Central memory CD4-positive, alpha-beta T cell (primary cell): ENCODE measurements at regions not wholly inside any gene's neighbourhood (a gene's known extent, or its start where the extent isn't known, plus 50 kb on each side); places are given as distances from the start of the nearest gene placed in this dataset.
"Not testable (repeated sequence)": the region's sequence is repeated elsewhere in the genome, so short reads cannot be mapped to it uniquely, and the experiment has no call there.

Source experiments
- DNase-seq: peaks from one replicate; pipeline ENCODE4 v3.0.0; 2022

DNA sequence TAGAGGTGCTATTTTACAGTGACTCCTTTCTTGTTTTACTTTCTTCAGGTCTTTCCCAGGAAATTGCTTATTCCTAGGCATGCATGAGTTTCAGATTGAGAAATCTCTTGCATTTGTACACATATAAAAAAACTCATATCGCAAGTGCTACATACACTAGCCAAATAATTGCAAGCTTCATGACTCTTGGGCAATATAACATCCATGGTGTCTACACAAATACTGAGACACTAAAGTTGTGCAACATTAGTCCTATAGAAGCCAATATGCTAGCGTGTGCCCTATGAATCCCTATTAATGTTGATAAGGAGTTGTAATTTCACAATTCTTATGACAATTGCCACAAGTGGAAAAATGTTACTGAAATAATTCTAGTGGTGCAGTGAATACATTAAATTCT lies 591.0 kb downstream of the ADGRL2 start:
- no peak for DNase-seq

DNA sequence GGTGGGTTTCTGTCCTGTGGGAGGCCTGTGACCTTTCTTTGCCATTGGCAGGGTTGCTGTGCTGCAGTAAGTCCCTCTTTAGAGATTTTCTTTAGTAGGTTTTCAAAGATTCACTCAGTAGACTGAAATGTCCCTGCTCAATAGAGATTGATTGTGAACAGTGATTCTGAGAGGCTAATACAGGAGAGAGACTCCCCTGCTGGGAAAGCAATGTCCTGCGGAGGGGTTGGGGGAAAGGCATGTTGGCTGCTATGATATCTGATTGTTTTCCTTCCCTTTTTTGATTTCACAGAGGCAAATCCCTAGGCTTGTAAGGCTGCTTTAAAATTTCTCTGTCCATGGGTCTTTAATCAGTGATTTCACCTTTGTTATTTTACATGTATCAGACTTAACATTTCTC lies 589.9 kb downstream of the ADGRL2 start:
- DNase-seq = no peak

DNA sequence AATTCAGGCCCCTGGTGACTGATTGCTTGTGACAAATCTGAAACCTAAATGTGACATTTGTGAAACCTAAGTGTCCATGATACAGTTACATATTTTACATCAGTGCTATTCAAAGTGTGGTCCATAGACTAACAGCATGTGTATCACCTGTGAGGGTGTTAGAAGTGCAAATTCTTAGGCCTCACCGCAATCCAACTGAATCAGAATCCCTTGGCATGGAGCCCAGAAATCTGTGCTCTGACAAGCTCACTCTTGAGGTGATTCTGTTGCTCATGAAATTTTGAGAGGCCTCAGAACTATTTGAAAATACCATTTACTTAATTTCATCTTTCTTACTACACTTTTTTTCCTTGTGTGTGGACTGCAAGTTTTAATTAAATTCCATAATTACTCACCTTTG lies 587.9 kb downstream of the ADGRL2 start:
- DNase-seq = no peak

DNA sequence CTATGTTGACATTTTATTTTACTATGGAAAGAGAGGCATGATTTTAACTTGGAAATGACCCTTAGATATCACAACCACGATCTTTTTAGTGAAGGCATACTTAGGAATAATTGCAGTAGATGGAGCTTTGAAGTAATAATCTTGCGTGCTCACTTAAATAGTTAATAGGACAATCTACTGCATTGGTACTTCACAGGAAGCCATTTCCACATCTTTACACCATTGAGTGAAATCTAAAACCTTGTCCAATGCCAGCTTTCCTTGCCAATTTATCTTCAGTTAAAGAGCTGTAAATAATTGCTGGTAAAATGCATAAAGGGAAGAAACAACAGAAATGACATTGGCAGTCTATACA lies 586.3 kb downstream of the ADGRL2 start:
- DNase-seq = no peak

- no peak for DNase-seq
Observed at GRCh38 chr1:82386365-82387011, 585.8 kb downstream of the ADGRL2 start.

GRCh38 chr1:82384776-82385175 lies 584.0 kb downstream of the ADGRL2 start:
- DNase-seq = no peak

- no peak for DNase-seq
Observed at GRCh38 chr1:82377201-82377884, 576.6 kb downstream of the ADGRL2 start.

DNA sequence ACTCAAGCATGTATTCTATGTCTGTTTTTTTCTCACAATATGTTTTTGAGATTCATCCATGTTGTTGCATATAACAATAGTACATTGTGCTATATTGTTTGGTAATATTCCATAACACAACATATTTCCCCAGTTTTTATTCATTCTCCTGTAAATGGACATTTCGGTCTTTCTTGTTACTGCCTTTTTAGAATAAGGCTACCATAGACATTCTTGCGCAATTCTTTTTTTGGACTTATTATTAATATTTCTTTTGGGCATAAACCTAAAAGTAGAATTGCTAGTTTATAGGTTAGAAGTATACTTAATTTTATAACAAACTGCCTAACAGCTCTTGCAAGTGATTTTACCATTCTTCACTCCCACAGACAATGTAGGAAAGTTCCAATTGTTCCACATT lies 573.0 kb downstream of the ADGRL2 start:
- no peak for DNase-seq

DNA sequence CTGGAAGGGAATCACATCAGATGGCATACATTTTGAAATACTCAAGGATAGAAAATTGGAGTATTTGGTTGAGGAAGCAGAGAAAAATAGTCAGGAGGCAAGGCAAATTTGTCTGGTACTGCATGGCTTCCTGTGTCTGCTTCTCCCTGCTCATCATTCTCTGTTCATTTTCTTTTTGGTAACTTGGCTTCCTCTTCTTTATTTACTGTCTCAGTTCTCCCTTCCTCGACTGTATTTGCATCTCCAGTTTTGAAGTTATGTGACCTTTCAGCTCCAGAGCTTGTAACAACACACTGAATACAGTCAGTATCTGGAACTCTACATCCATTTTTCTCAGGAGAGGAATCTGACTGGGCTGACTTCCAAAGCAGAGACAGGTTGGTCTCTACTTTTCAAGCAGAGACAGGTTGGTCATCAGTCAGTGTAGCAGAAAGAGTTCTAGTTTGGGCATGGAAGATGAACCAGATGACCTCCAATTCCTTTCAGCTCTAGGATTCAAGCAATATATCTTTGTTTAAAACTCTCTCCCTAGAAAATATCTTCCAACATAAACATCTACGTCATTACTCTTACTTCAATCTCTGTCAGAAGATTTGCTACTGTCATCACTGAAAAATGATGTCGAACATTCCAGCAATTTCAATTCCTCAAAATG lies 571.2 kb downstream of the ADGRL2 start:
- no peak for DNase-seq

DNA sequence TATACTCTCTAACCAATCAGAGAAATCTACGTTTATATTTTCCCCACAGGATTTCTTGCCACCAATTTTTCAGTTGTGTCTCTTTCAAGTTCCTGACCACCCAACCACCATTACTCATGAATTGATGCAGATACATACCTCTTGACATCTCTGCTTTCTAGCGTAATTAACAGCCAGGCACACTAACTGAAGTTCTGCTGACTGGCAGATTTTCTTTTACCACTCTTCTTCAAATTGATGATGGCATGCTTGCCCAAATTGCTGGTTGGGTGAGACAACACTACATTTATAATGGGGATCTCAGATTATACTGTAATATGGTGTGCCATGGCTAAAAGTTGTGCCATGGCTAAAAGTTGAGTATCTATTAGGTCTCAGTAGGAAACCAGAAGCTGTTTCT lies 566.7 kb downstream of the ADGRL2 start:
- no peak for DNase-seq

- DNase-seq = no peak
Observed at GRCh38 chr1:82366689-82367088, 566.0 kb downstream of the ADGRL2 start.

GRCh38 chr1:82359541-82359940 lies 558.8 kb downstream of the ADGRL2 start:
- not testable (repeated sequence) for DNase-seq

GRCh38 chr1:82358706-82359105 lies 558.0 kb downstream of the ADGRL2 start:
- not testable (repeated sequence) for DNase-seq

GRCh38 chr1:82354546-82354945 lies 553.8 kb downstream of the ADGRL2 start:
- DNase-seq = not testable (repeated sequence)

GRCh38 chr1:82348487-82348886 lies 547.8 kb downstream of the ADGRL2 start:
- no peak for DNase-seq

DNA sequence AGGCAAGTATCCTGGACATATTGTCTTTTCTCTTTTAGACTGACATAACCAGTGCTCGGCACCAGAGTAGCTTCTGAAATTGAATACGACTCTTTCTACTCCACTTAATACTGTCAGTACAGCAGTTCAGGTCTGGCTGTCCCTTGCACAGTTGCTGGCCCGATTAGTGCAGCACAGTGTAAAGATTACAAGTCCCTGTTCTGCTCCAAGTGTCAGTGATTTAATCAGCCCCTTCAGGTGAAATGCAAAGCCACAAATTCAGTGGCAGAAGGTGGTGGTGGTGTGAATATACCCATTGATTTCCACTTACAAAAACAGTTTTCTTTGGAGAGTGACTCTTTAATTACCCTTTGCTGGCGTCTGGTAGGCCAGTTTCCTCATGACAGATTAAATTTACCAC lies 545.4 kb downstream of the ADGRL2 start:
- DNase-seq = no peak

GRCh38 chr1:82343381-82343780 lies 542.6 kb downstream of the ADGRL2 start:
- DNase-seq = no peak

DNA sequence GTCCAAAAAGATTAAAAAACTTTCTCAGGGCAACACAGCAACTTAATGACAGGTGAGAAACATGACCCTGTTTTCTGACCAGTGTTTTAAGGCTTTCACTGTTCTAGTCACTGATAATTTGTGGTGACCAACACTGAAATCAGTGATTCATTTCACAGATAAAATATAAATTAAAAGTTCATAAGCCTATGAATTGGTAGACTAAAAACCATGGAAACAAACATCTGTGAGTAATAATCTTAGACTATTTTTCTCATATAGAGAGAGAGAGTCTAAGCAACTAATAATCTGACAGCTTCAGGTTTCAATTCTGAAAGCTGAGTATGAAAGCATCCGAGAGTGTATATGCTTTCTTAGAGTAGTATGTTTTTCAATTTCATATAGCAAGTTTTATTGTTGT lies 536.9 kb downstream of the ADGRL2 start:
- no peak for DNase-seq

DNA sequence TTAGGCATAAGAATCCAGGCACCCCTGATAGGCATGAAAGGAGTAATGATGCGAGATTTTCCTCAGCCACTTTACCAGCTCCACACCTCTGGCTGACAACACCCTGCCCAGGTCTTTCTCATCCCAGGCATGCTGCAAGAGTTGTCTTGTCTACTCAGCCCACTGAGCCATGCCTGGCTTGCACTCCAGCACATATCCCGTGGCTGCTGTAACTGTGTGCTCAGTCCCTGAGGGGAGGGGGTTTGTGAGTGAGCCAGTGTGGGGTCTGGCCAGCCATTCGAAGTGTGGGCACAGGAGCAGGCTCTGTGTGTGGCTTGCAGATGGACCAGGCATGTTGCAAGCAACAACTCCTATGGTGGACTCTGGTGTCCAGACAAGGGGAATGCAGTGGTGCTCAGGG lies 529.6 kb downstream of the ADGRL2 start:
- DNase-seq = no peak

DNA sequence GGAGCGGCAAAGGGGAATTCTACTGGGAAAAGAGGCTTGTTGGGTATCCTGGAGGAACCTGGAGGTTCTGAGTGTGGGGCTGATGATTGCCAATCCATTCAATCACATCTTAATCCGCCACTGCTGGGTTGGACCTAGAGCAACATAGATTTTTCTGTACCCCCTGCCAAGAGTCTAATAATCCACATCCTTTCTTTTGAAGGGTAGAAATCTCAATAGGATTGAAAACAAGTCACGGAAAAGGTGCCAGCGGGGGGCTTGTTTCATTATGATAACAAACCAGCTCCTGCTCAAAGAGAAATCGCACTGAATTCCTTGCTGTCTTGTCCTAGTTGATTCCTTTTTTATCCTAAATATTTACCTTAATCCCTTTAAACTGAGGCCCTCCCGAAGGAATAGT lies 528.5 kb downstream of the ADGRL2 start:
- DNase-seq = no peak

GRCh38 chr1:82323144-82323841 lies 522.6 kb downstream of the ADGRL2 start:
- DNase-seq = no peak

DNA sequence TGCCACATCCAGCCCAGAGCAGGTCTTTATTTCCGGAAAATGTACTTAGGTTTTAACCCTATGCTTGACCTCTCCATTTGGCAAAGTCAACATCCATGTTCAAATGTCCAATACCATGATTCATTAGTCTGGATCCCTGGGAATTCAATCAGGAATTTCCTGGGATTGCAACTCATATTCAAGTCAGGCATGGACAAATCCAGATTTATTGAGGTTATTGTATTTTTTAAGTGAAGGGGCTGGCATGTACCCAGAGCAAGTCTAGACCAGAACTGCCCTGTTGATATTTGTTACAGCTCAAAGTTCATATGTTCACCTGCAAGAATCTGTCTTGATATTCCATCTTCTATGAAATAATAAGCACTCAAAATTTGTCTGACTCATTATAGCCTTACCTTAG lies 521.1 kb downstream of the ADGRL2 start:
- DNase-seq = no peak

GRCh38 chr1:82319546-82319945 lies 518.8 kb downstream of the ADGRL2 start:
- DNase-seq = no peak

GRCh38 chr1:82318921-82319320 lies 518.2 kb downstream of the ADGRL2 start:
- no peak for DNase-seq
